GM18873 (cell line): ENCODE measurements at regions not wholly inside any gene's neighbourhood (a gene's known extent, or its start where the extent isn't known, plus 50 kb on each side); places are given as distances from the start of the nearest gene placed in this dataset.

Experiments
- ATAC-seq: cut with Tn5 transposase; IDR thresholded peaks from one replicate; pipeline ENCODE4 v1.9.1; 2021; ENCODE audit warnings: mild to moderate bottlenecking, moderate library complexity, moderate number of reproducible peaks; ENCODE audit not compliant: unreplicated experiment, low FRiP score

- ATAC-seq, result no peak
These were observed 610.1 kb downstream of the TOX3 start for GRCh38 chr16:51936846-51937245.

- no peak for ATAC-seq
These were observed 614.6 kb downstream of the TOX3 start for GRCh38 chr16:51932317-51932716.

GRCh38 chr16:51931653-51932052, 615.3 kb downstream of the TOX3 start:
- no peak for ATAC-seq

GRCh38 chr16:51924744-51925143, 622.2 kb downstream of the TOX3 start:
- ATAC-seq, result no peak

GRCh38 chr16:51922476-51922875, 624.5 kb downstream of the TOX3 start:
- ATAC-seq, result no peak

DNA sequence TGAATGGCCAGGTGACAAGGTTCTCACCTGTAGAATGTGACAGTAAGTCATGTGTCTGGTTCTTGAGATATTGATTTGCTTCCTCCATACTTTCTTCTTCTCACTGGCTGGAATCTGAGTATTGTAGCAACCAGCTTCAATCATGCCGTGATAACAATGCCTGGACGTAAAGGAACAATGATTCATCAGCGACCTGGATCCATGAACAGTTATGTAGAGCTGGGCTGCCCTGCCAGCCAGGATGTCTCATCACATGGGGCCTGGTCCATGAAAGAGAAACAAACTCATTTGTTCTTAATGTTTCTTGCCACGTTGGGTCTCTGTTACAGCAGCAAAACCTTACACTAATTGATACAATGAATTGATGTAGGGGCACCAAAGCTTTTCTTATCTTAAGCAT, 627.2 kb downstream of the TOX3 start:
- no peak for ATAC-seq

GRCh38 chr16:51916814-51917213, 630.1 kb downstream of the TOX3 start:
- no peak for ATAC-seq

DNA sequence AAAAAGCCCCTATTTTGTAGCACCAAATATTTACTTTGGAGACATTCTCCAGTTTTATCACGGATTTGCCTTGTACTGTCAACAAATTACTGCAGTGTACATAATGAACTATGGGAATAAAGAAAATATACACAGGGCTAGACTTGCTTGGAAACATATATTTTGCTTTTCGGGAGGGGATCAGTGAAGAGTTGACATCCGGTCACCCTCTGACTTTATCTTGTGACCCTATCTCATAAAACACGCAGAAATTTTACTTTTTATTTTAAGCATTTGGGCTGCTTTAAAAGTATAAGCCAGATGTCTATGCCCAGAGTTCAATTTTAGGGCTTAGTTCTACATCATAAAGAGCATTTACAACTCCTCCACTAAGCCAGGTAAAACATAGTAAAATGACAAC, 630.7 kb downstream of the TOX3 start:
- no peak for ATAC-seq

DNA sequence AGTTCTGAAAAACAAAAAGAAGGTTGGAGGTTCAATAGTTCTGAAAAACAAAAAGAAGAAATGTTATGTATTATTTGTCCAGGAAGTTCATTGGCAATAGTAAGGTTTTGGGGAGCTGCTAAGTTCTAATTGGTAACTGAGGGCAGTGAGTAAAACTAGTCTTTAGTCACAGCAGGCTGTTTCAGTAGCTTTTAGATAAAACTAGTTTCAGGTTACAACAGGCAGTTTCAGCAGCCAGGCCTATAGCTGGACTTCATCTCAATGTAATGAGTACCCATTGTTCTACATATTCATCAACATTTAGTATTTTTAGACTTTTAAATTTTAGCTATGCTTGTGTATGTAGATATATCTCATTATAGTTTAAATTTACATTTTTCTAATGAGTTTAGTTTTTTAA, 639.3 kb downstream of the TOX3 start:
- ATAC-seq, result no peak

- ATAC-seq, result no peak
These were observed 646.6 kb downstream of the TOX3 start for GRCh38 chr16:51900221-51900780.

DNA sequence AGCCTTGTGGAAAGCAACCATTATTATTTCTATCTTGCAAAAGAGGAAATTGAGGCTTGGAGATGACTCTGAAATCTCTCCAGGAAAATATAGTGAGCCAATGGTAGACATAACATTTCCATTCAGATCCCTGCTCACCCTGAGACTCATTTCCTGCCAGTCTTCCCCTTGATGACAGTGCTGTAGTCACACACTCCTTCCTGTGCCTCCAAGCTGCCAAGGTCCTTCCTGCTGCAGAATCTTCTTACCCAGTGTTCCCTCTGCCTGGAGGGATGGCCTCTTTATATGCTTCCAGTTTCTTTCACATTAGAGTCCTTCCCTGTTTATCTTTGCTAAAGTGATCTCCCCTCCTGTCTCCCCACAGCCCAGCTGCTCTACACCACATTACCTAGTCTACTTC, 648.1 kb downstream of the TOX3 start:
- no peak for ATAC-seq

DNA sequence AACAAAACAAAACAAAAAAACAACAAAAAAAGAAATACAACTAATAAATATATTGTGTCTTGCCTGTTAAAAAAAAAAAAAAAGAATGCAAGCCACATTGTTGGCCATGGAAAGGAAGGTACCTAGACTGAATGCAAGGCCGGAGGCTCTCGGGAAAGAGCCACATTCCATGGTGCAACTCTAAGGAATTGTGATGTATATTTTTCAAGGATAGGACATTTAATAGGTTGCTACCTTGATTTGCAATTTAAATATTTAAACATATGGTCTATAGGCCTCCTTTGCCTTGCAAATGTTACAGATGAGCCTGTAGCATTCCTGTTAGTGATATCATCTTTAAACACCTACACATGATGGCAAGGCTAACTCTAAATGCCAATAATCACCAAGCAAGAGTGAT, 650.9 kb downstream of the TOX3 start:
- no peak for ATAC-seq

GRCh38 chr16:51892293-51893007, 654.5 kb downstream of the TOX3 start:
- ATAC-seq, result no peak

DNA sequence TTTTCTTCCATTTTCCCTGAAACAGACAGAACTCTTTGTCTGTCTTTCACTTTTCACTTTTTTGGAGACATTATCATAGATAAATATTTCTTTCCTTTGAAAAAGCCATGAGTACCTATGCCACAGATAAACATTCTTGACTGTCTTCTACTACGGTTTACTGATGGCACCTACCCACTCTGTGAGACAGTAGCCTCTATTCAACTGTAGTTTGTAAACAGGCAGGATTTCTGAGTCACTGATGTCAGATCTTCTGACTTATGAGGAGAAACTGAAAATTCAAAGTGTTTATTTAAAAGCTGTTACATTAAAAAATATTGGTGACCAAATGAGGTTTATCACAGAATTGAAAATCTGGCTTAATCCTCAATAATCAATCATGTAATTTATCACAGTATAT, 658.4 kb downstream of the TOX3 start:
- ATAC-seq, result no peak

GRCh38 chr16:51888016-51888415, 658.9 kb downstream of the TOX3 start:
- ATAC-seq, result no peak

DNA sequence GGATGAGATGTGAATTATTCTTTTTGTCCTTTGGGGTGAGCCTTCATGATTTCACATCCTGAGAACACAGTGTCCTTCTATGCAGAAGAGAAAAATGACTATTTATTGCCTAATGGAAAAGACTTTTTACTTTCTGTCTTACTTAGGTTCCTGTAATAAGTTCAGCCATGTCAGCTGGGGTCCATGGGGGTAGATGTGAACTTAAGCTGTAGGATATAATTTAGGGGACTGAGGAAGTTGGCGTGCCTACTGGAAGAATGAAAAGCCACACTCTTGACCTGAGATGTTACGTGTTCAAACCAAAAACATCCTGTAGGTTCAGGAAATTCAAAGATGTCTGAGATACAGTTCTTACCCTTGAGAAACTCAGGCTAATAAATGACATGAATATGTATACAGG, 660.5 kb downstream of the TOX3 start:
- no peak for ATAC-seq

GRCh38 chr16:51884773-51885172, 662.2 kb downstream of the TOX3 start:
- ATAC-seq, result no peak

GRCh38 chr16:51881731-51882130, 665.2 kb downstream of the TOX3 start:
- no peak for ATAC-seq

DNA sequence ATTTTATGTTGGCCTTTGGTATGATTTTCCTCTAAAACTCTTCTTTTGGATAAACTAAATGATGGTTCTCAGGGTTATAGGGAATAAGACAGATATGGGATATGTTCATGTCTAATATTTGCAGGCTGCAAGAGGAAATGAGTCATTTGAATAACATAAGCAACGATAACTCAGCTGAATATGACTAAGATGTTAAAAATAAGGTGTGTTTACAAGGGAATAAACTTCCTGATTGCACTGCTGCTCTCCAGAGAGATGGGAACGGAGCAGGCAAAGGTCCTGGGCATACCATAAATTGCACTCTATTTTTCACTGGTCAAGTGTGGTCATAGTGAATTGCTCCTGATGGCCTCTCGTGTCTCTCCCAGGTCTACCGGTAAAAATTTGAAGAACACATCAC, 666.2 kb downstream of the TOX3 start:
- ATAC-seq, result no peak

DNA sequence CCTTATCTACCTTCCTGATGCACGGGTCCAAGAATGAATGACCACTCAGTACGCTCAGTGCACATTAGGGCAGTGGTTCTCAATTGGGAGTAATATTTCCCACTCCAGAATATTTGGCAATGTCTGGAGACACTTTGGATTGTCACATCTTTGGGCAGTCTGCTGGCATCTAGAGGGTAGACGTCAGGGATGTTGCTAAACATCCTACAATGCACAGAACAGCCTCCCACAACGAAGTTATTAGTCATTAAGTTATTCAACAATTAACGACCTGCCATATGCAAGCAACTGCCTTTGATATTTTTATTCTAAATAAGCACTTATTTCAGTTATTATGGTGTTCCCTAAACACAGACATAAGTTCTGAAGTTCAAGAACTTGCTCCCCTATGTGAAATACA, 669.3 kb downstream of the TOX3 start:
- no peak for ATAC-seq

- no peak for ATAC-seq
These were observed 670.0 kb downstream of the TOX3 start for GRCh38 chr16:51876934-51877333.

DNA sequence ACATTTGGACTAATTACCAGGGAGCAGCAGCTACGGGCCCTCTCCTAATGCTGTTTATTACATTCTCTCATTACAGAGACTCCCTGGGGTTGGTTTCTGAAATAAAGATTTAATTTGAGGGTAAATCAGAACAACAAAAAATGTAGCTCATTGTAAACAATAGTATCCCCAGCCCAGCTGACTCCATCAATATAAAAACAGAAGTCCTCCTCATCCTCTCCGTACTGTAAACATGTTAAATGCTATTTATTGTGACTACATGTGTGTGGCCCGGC, 670.4 kb downstream of the TOX3 start:
- ATAC-seq, result no peak
